ENCODE measurements at regions not wholly inside any gene's neighbourhood (a gene's known extent, or its start where the extent isn't known, plus 50 kb on each side); places are given as distances from the start of the nearest gene placed in this dataset.
"Not testable (repeated sequence)": the region's sequence is repeated elsewhere in the genome, so short reads cannot be mapped to it uniquely, and the experiment has no call there.

GRCh38 chr4:28287831-28288233 is 1427.2 kb downstream of the STIM2 start:
- no peaks in the 10 kb centered on the region for H3K27me3 ChIP-seq (replicated peaks; ENCODE audit: control insufficient read depth, insufficient read depth, low read length)
- DNase-seq (ENCODE audit: extremely low read depth, insufficient read length) = no peak
- no peak overlapping the region for H3K4me3 ChIP-seq (replicated peaks; ENCODE audit: low read depth, low read length)
- H3K36me3 ChIP-seq (ENCODE audit: control insufficient read depth, insufficient read depth, low read length) = no peaks in the 10 kb centered on the region
- no peak for TF ChIP-seq CTCF (IDR thresholded peaks at IDR 0.05; ENCODE audit: insufficient read depth, low read length, poor library complexity, severe bottlenecking)

GRCh38 chr4:28296239-28296638 is 1435.6 kb downstream of the STIM2 start:
- Histone ChIP-seq H3K27me3 (replicated peaks; ENCODE audit: control insufficient read depth, insufficient read depth, low read length) (no peaks in the 10 kb centered on the region), H3K36me3 (ENCODE audit: control insufficient read depth, insufficient read depth, low read length) (no peaks in the 10 kb centered on the region), H3K4me3 (replicated peaks; ENCODE audit: low read depth, low read length) (no peak overlapping the region)
- DNase-seq (ENCODE audit: extremely low read depth, insufficient read length) = no peak
- no peak for TF ChIP-seq CTCF (IDR thresholded peaks at IDR 0.05; ENCODE audit: insufficient read depth, low read length, poor library complexity, severe bottlenecking)

- Histone ChIP-seq H3K36me3 (ENCODE audit: control insufficient read depth, insufficient read depth, low read length) (no peaks in the 10 kb centered on the region), H3K27me3 (replicated peaks; ENCODE audit: control insufficient read depth, insufficient read depth, low read length) (no peaks in the 10 kb centered on the region), H3K4me3 (replicated peaks; ENCODE audit: low read depth, low read length) (no peak overlapping the region)
- DNase-seq (ENCODE audit: extremely low read depth, insufficient read length) = no peak
- no peak for TF ChIP-seq CTCF (IDR thresholded peaks at IDR 0.05; ENCODE audit: insufficient read depth, low read length, poor library complexity, severe bottlenecking)
These were observed 1450.3 kb downstream of the STIM2 start for GRCh38 chr4:28310926-28311325.

GRCh38 chr4:28312497-28312896 is 1451.9 kb downstream of the STIM2 start:
- H3K27me3 ChIP-seq (replicated peaks; ENCODE audit: control insufficient read depth, insufficient read depth, low read length); DNase-seq (ENCODE audit: extremely low read depth, insufficient read length); H3K36me3 ChIP-seq (ENCODE audit: control insufficient read depth, insufficient read depth, low read length); H3K4me3 ChIP-seq (replicated peaks; ENCODE audit: low read depth, low read length): not testable (repeated sequence)

- no peak for DNase-seq (ENCODE audit: extremely low read depth, insufficient read length)
- H3K36me3 ChIP-seq (ENCODE audit: control insufficient read depth, insufficient read depth, low read length) = no peaks in the 10 kb centered on the region
- TF ChIP-seq CTCF (IDR thresholded peaks at IDR 0.05; ENCODE audit: insufficient read depth, low read length, poor library complexity, severe bottlenecking) = no peak
- no peaks in the 10 kb centered on the region for H3K27me3 ChIP-seq (replicated peaks; ENCODE audit: control insufficient read depth, insufficient read depth, low read length)
- H3K4me3 ChIP-seq (replicated peaks; ENCODE audit: low read depth, low read length) = no peak overlapping the region
These were observed 1453.4 kb downstream of the STIM2 start for GRCh38 chr4:28313729-28314713.

GRCh38 chr4:28317221-28317620 is 1456.6 kb downstream of the STIM2 start:
- DNase-seq (ENCODE audit: extremely low read depth, insufficient read length) = no peak
- H3K27me3 ChIP-seq (replicated peaks; ENCODE audit: control insufficient read depth, insufficient read depth, low read length) = no peaks in the 10 kb centered on the region
- no peaks in the 10 kb centered on the region for H3K36me3 ChIP-seq (ENCODE audit: control insufficient read depth, insufficient read depth, low read length)
- no peak overlapping the region for H3K4me3 ChIP-seq (replicated peaks; ENCODE audit: low read depth, low read length)
- TF ChIP-seq CTCF (IDR thresholded peaks at IDR 0.05; ENCODE audit: insufficient read depth, low read length, poor library complexity, severe bottlenecking) = no peak
